Common myeloid progenitor, CD34-positive (primary cell): ENCODE measurements at regions not wholly inside any gene's neighbourhood (a gene's known extent, or its start where the extent isn't known, plus 50 kb on each side); places are given as distances from the start of the nearest gene placed in this dataset.

Source experiments
- CTCF ChIA-PET: fragments of 350-600 bp; sonication (Branson Sonifier 250); formaldehyde crosslinking; loops from one replicate; lab custom pipeline; 2021; ENCODE audit warnings: antibody characterized with exemption; lab: Charles Lee
- POLR2A ChIA-PET: fragments of 350-600 bp; sonication (Branson Sonifier 250); formaldehyde crosslinking; loops from one replicate; lab custom pipeline; 2021; ENCODE audit warnings: antibody characterized with exemption; lab: Charles Lee
- DNase-seq, 3 donors: peaks; one replicate each; pipeline versions ENCODE4 v3.0.0 to v3.0.0-alpha.2; 2013
- H3K27ac ChIP-seq, 2 experiments: 1 replicate in 1 of 2; 2 replicates in 1 of 2; pipeline ENCODE4 v1.7.0; 2013; ENCODE audit warnings: inconsistent platforms in 2 of 2, low read length in 2 of 2, mild to moderate bottlenecking in 2 of 2, low read depth in 1 of 2, moderate library complexity in 1 of 2; ENCODE audit not compliant: severe bottlenecking in 2 of 2, insufficient read depth in 1 of 2, poor library complexity in 1 of 2
- H3K27me3 ChIP-seq, 5 experiments: replicated peaks in 2 of 5; 1 replicate in 3 of 5; 2 replicates in 2 of 5; pipeline versions ENCODE4 v1.6.1 to v1.7.0; 2013; ENCODE audit warnings: low read length in 4 of 5, mild to moderate bottlenecking in 2 of 5, moderate library complexity in 2 of 5, inconsistent platforms in 1 of 5; ENCODE audit not compliant: insufficient read depth in 5 of 5, control insufficient read depth in 4 of 5
- H3K36me3 ChIP-seq, 4 experiments: 1 replicate in 2 of 4; 2 replicates in 2 of 4; pipeline versions ENCODE4 v1.6.1 to v1.7.0; 2013; ENCODE audit warnings: low read length in 3 of 4, control low read depth in 1 of 4, mild to moderate bottlenecking in 1 of 4; ENCODE audit not compliant: control insufficient read depth in 4 of 4, insufficient read depth in 4 of 4
- H3K4me1 ChIP-seq, 4 experiments: 1 replicate in 3 of 4; 2 replicates in 1 of 4; pipeline versions ENCODE4 v1.6.1 to v1.7.1; 2013; ENCODE audit warnings: low read length in 3 of 4, mild to moderate bottlenecking in 3 of 4, control low read depth in 1 of 4, inconsistent platforms in 1 of 4, moderate library complexity in 1 of 4; ENCODE audit not compliant: control insufficient read depth in 4 of 4, insufficient read depth in 4 of 4; ENCODE audit errors: control extremely low read depth in 1 of 4
- H3K4me3 ChIP-seq, 7 experiments: 1 replicate in 4 of 7; 2 replicates in 3 of 7; pipeline versions ENCODE4 v1.5.1 to v1.7.0; 2013; ENCODE audit warnings: mild to moderate bottlenecking in 7 of 7, low read length in 6 of 7, moderate library complexity in 6 of 7, inconsistent platforms in 2 of 7, low read depth in 2 of 7, control low read depth in 1 of 7; ENCODE audit not compliant: insufficient read depth in 4 of 7, control insufficient read depth in 1 of 7; ENCODE audit errors: extremely low read depth in 1 of 7
- H3K9me3 ChIP-seq, 5 experiments: 1 replicate in 4 of 5; 2 replicates in 1 of 5; pipeline versions ENCODE4 v1.6.1 to v1.7.1; 2013; ENCODE audit warnings: low read length in 4 of 5, mild to moderate bottlenecking in 2 of 5, inconsistent platforms in 1 of 5, low read depth in 1 of 5, moderate library complexity in 1 of 5; ENCODE audit not compliant: control insufficient read depth in 4 of 5, insufficient read depth in 2 of 5; ENCODE audit errors: control extremely low read depth in 1 of 5
- WGBS: methylation state at CpG from one replicate; pipeline ENCODE4 v1.1.5; 2013; ENCODE audit not compliant: insufficient coverage; 5-methylcytosine and 5-hydroxymethylcytosine counted together

GRCh38 chr15:94815110-94815731, 583.9 kb downstream of the MCTP2 start:
- H3K27ac ChIP-seq = no peak overlapping the region
- no peak overlapping the region for H3K4me3 ChIP-seq
- DNase-seq = no peak
- no peaks in the 10 kb centered on the region for H3K36me3 ChIP-seq
- CTCF ChIA-PET = no interaction called here
- H3K27me3 ChIP-seq = no peaks in the 10 kb centered on the region
- WGBS = 100% methylated on average over 2 of the region's 4 CpGs
- H3K4me1 ChIP-seq = no peaks in the 10 kb centered on the region
- POLR2A ChIA-PET = no interaction called here
- no peaks in the 10 kb centered on the region for H3K9me3 ChIP-seq

DNA sequence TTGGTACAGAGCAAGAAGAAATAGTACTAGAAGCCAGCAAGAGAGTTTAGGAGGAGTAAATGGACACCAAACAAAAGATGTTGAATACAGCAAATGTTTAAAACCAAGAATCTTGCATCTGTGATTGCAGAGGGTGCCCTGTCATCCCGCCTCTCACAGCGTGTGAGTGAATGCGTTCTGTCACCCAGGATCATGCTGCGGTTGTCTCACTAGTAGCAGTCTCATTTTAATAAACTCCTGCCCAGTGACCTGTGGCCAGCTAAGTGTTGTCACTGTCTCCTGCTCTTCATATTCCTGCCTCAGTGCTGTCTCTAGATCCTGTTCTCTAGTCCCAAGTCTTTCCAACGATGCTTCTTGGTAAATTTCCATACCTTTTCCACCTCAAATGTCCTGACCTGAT, 584.6 kb downstream of the MCTP2 start:
- POLR2A ChIA-PET = interaction anchor here (0.8 kb wide), 1 partner anchor 44 kb away, joined by 3 read pairs; no protein-coding TSS in a partner anchor
- 100% methylated on average over 4 of the region's 5 CpGs for WGBS

DNA sequence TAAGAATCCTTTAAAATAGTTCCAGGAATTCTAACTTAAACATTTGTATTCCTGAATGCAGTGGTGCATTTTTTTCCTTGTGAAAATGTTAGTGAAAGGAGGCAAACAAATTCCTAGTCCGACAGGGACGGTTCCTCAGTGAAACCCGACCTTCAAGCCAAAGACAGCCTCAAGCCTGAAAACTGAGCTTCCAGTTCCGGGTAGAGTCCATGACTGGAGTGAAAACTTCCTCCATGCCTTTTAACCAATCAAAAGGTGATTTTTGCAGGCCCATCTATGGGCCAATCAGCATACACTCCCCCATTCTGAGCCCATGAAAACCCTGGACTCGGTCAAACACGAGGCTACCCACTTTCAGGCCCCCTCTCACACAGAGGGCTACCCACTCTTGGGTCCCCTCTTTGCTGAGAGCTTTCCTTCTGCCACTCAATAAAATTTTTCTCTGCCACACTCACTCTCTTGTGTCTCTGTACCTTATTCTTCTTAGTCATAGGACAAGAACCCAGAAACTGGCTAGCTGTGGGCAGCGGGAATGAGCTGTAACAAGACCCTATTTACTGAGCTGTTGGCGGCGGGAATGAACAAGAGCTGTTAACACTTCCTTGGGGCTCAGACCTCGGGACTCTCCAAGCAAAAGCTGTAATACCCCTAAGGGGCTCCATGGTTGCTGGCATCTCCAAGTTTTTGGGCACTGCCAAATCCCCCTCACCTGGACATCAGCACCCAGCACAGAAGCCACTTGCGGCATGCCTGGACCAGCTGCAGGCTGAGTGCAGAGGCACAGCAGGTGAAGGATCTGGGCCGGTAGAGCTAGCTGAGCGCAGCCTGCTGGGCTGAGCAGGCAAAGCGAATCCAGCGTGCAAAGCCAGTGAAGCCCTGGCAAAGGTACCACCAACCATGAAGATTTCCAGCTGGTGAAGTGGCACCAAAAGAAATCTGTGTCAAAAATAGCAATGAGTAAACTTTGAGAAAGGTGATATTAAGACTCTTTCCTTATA, 598.8 kb downstream of the MCTP2 start:
- ChIA-PET POLR2A (no interaction called here), CTCF (no interaction called here)
- Histone ChIP-seq H3K9me3 (peaks cover 0 to 9% (median 2%) of the 10 kb centered on the region in 5 experiments), H3K27me3 (peaks cover 0 to 1% (median 0%) of the 10 kb centered on the region in 5 experiments), H3K4me3 (no peak overlapping the region), H3K27ac (no peak overlapping the region), H3K36me3 (no peaks in the 10 kb centered on the region), H3K4me1 (no peaks in the 10 kb centered on the region)
- 98% methylated on average over 15 of the region's 15 CpGs for WGBS
- no peak for DNase-seq

More for the DNA sequence above, 584.6 kb downstream of the MCTP2 start:
- Histone ChIP-seq H3K4me3 (no peak overlapping the region), H3K27ac (no peak overlapping the region), H3K4me1 (no peaks in the 10 kb centered on the region), H3K36me3 (no peaks in the 10 kb centered on the region), H3K9me3 (no peaks in the 10 kb centered on the region), H3K27me3 (no peaks in the 10 kb centered on the region)
- DNase-seq = no peak
- CTCF ChIA-PET = no interaction called here

- no peak for DNase-seq
- POLR2A ChIA-PET = no interaction called here
- Histone ChIP-seq H3K36me3 (no peaks in the 10 kb centered on the region), H3K4me3 (no peak overlapping the region), H3K9me3 (peaks cover 0 to 9% (median 2%) of the 10 kb centered on the region in 5 experiments), H3K27me3 (peaks cover 0 to 1% (median 0%) of the 10 kb centered on the region in 5 experiments), H3K4me1 (no peaks in the 10 kb centered on the region), H3K27ac (no peak overlapping the region)
- no CpG with 5 or more reads among the region's 3 CpGs for WGBS
- CTCF ChIA-PET = no interaction called here
These were observed 602.6 kb downstream of the MCTP2 start for GRCh38 chr15:94834000-94834399.

- Histone ChIP-seq H3K4me3 (no peak overlapping the region), H3K27me3 (peaks cover 0 to 1% (median 0%) of the 10 kb centered on the region in 5 experiments), H3K27ac (no peak overlapping the region), H3K4me1 (no peaks in the 10 kb centered on the region), H3K36me3 (no peaks in the 10 kb centered on the region), H3K9me3 (peaks cover 0 to 9% (median 2%) of the 10 kb centered on the region in 5 experiments)
- WGBS = 89% methylated on average over 1 of the region's 1 CpG
- POLR2A ChIA-PET = no interaction called here
- CTCF ChIA-PET = no interaction called here
- no peak for DNase-seq
These were observed 603.1 kb downstream of the MCTP2 start for GRCh38 chr15:94834494-94834893.

- POLR2A ChIA-PET = no interaction called here
- no peak overlapping the region for H3K4me3 ChIP-seq
- no peak overlapping the region for H3K27ac ChIP-seq
- CTCF ChIA-PET = no interaction called here
- H3K36me3 ChIP-seq = no peaks in the 10 kb centered on the region
- no peak for DNase-seq
- H3K4me1 ChIP-seq = no peaks in the 10 kb centered on the region
- H3K27me3 ChIP-seq = peaks cover 0 to 4% (median 0%) of the 10 kb centered on the region in 5 experiments
- peaks cover 0 to 14% (median 11%) of the 10 kb centered on the region in 5 experiments for H3K9me3 ChIP-seq
- WGBS = no CpG with 5 or more reads among the region's 1 CpG
These were observed 606.9 kb downstream of the MCTP2 start for GRCh38 chr15:94838281-94838680.
